GM12873 (cell line): ENCODE measurements at regions not wholly inside any gene's neighbourhood (a gene's known extent, or its start where the extent isn't known, plus 50 kb on each side); places are given as distances from the start of the nearest gene placed in this dataset.

Experiments used
- CTCF ChIP-seq: IDR thresholded peaks from 2 replicates; pipeline ENCODE4 v1.5.1; 2012; ENCODE audit warnings: low read depth, mild to moderate bottlenecking, moderate library complexity, low read length, control low read depth; ENCODE audit not compliant: insufficient read depth; ENCODE audit errors: missing control alignments

DNA sequence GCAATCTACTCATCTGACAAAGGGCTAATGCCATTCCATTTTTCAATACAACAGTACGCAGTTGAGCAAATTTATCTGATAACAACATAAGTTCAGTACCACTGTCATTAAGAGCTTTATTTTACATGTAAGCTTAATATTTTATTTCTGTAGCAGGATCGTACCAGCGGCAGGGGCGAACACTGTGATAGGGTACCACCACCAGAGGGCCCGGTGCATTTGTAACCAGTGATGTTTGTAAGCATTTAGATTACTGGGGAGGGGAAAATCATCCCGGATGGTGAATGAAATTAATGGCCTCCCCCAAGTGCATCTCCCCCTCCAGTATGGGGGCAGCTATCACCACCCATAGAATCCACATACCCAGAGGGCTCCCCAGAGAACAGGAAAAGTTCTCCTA lies 179.0 kb downstream of the ADGRA3 start:
- TF ChIP-seq CTCF, result no peak

DNA sequence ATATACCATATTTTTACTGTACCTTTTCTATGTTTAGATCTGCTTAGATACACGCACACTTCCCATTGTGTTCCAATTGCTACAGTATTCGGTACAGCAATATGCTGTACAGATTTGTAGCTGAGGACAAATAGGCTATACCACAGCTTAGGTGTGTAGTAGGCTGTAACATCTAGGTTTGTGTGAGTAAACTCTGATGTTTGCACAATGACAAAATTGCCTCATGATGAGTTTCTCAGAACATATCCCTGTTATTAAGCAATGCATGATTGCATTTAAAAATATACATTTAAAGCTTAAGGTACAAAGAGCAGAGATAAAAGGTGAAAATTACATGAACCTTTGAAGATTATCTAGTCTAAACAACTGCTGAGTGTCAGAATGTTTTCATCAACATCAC lies 181.7 kb downstream of the ADGRA3 start:
- no peak for TF ChIP-seq CTCF

- no peak for TF ChIP-seq CTCF
Observed at GRCh38 chr4:22324422-22324821, 191.4 kb downstream of the ADGRA3 start.

GRCh38 chr4:22323691-22324090 lies 192.2 kb downstream of the ADGRA3 start:
- TF ChIP-seq CTCF, result no peak

DNA sequence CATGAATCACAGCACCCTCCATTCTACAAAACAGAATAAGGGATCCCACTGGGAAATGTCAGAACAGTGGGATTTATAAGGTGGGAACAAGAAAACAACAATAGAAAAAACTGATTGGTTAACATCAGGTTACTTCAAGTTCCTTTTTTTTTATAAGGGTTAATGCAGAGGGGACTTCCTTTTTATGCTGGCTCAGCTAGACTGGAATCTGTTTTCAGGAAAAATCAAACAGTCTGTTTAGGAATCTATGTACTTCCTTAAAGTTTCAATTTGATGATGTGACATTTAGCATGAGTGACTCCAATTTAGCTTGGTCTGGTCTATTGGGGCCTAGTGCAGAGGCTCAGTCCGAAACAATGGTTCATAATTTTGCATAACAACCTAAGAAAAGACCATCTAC lies 192.9 kb downstream of the ADGRA3 start:
- no peak for TF ChIP-seq CTCF

DNA sequence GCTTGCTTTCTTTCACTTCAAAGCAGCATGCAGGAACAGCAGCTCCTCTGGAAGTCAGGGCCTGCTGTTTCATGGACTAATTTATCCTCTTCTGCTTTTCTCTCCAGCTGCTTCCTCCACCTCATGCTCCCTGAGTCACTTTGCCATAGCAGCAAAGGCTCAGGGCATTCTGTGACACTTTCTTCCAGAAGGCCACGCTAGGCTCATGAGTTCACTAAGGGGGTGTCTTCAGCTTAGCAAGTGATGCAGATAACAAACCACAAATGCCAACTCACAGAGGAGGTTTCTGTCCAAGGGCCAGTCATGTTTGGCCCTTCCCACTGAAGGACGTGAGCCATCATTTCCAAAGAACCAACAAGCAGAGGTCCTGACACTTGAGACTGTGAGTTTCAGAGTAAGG lies 200.2 kb downstream of the ADGRA3 start:
- TF ChIP-seq CTCF, result no peak

DNA sequence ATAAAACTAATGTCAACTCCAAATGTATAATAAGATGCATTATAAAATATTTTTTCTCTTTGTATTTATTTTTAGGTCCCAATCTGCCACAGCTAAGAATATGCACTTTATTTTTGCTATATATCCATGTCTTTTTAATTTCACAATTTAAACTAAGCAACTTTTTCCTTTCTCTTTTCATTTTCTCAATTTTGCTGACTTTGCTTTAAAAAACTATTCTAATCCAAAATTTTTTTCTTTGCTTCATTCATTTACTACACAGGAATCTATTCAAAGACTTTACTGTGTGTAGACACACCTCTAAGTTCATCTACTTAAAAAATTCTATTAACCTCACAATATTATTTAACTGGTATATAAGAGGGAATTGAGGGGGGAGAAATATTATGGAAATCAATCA lies 201.9 kb downstream of the ADGRA3 start:
- no peak for TF ChIP-seq CTCF

DNA sequence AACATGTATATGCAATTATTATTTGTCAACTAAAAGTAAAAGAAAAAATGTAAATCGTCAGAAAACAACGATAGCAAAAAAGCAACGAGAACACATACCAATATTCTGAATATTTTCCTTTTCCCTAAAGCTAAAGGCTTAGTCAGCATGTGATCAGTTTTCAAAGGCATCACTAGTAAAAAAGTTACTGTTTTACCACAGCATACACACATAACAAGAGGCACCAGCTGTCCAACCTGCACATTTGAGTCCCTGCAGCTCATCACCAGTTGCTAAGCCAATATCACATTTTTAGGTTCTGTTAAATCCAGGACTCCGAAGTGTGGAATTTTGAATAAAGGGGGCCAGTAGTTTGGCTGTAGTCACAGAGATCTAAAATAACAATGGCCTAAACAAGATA lies 203.8 kb downstream of the ADGRA3 start:
- no peak for TF ChIP-seq CTCF
